ENCODE measurements at regions not wholly inside any gene's neighbourhood (a gene's known extent, or its start where the extent isn't known, plus 50 kb on each side); places are given as distances from the start of the nearest gene placed in this dataset.

DNA sequence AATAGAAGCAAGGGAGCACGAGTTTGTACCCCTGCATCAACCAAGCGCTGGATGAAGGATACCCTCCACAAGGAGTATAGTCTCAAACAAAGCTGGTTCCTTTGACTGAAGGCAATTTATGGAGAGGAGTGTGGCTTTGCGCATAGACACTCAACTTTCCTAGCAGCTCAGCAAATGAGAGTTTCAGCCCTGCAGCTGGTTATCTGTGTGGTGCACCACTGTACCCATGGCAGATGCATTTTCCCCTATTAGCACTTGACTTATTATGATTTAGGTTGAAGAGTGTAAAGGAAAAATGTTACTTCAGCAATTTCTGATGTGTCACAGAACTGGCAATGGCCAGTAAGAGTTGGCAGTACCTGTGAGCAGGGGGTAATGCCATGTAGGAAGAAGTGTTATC lies 440.1 kb upstream of the LINC00305 start:
- TF ChIP-seq, protein P1, sequence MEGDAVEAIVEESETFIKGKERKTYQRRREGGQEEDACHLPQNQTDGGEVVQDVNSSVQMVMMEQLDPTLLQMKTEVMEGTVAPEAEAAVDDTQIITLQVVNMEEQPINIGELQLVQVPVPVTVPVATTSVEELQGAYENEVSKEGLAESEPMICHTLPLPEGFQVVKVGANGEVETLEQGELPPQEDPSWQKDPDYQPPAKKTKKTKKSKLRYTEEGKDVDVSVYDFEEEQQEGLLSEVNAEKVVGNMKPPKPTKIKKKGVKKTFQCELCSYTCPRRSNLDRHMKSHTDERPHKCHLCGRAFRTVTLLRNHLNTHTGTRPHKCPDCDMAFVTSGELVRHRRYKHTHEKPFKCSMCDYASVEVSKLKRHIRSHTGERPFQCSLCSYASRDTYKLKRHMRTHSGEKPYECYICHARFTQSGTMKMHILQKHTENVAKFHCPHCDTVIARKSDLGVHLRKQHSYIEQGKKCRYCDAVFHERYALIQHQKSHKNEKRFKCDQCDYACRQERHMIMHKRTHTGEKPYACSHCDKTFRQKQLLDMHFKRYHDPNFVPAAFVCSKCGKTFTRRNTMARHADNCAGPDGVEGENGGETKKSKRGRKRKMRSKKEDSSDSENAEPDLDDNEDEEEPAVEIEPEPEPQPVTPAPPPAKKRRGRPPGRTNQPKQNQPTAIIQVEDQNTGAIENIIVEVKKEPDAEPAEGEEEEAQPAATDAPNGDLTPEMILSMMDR (IDR thresholded peaks at IDR 0.05) = no peak
- no peak for TF ChIP-seq POLR2AphosphoS5 (IDR thresholded peaks at IDR 0.05)
